DND-41 (cell line): ENCODE measurements at regions not wholly inside any gene's neighbourhood (a gene's known extent, or its start where the extent isn't known, plus 50 kb on each side); places are given as distances from the start of the nearest gene placed in this dataset.
A peak's percentile ranks its signal among the peaks of the same experiment; 100 is the strongest.
"Not testable (repeated sequence)": the region's sequence is repeated elsewhere in the genome, so short reads cannot be mapped to it uniquely, and the experiment has no call there.

Experiments used
- ATAC-seq: fragments of 200-7000 bp; cut with Tn5 transposase; 3 replicates; pipeline ENCODE4 v1.9.1; 2021; ENCODE audit warnings: low read depth; ENCODE audit not compliant: insufficient read depth
- DNase-seq: peaks from one replicate; pipeline ENCODE4 v3.0.0-alpha.2; 2020
- H2AFZ ChIP-seq: 2 replicates; pipeline ENCODE4 v1.6.0; 2012; ENCODE audit warnings: low read depth, low read length
- H3K27ac ChIP-seq: 2 replicates; pipeline ENCODE4 v1.5.1; 2012; ENCODE audit warnings: low read length, inconsistent platforms
- H3K27me3 ChIP-seq: fragments of 200-600 bp; sonication (generic); 2 replicates; pipeline ENCODE4 v1.6.0; 2012; ENCODE audit warnings: low read length, mild to moderate bottlenecking, inconsistent platforms; ENCODE audit not compliant: insufficient read depth, poor library complexity
- H3K36me3 ChIP-seq: 2 replicates; pipeline ENCODE4 v1.5.1; 2012; ENCODE audit warnings: low read length, inconsistent platforms; ENCODE audit not compliant: insufficient read depth
- H3K4me1 ChIP-seq: 2 replicates; pipeline ENCODE4 v1.5.1; 2012; ENCODE audit warnings: mild to moderate bottlenecking, low read length; ENCODE audit not compliant: insufficient read depth
- H3K4me2 ChIP-seq: 2 replicates; pipeline ENCODE4 v1.6.0; 2012; ENCODE audit warnings: mild to moderate bottlenecking, moderate library complexity, low read length, inconsistent platforms; ENCODE audit not compliant: insufficient read depth
- H3K4me3 ChIP-seq, 2 experiments: fragments of 200-600 bp in 1 of 2; shearing (Covaris generic) in 1 of 2; 2 replicates each; pipeline ENCODE4 v1.5.1; 2012 to 2016; ENCODE audit warnings: inconsistent platforms in 2 of 2, low read length in 2 of 2, mild to moderate bottlenecking in 2 of 2, low read depth in 1 of 2, moderate library complexity in 1 of 2
- H3K79me2 ChIP-seq: 2 replicates; pipeline ENCODE4 v1.6.0; 2012; ENCODE audit warnings: low read length, inconsistent platforms; ENCODE audit not compliant: insufficient read depth
- H3K9ac ChIP-seq: 2 replicates; pipeline ENCODE4 v1.6.0; 2012; ENCODE audit warnings: low read depth, mild to moderate bottlenecking, inconsistent platforms, low read length, moderate library complexity
- H3K9me3 ChIP-seq: 2 replicates; pipeline ENCODE4 v1.5.1; 2012; ENCODE audit warnings: low read length, moderate library complexity, mild to moderate bottlenecking, inconsistent platforms; ENCODE audit not compliant: insufficient read depth, severe bottlenecking
- H4K20me1 ChIP-seq: 2 replicates; pipeline ENCODE4 v1.6.0; 2012; ENCODE audit warnings: low read length; ENCODE audit not compliant: insufficient read depth
- CTCF ChIP-seq: IDR thresholded peaks from 2 replicates; pipeline ENCODE4 v1.5.1; 2012; ENCODE audit warnings: borderline replicate concordance, low read length, moderate library complexity, mild to moderate bottlenecking; ENCODE audit not compliant: poor library complexity, severe bottlenecking; ENCODE audit errors: extremely low read depth
- EZH2 ChIP-seq: IDR thresholded peaks from 3 replicates; pipeline ENCODE4 v1.6.1; 2012; ENCODE audit warnings: borderline replicate concordance, low read depth, mild to moderate bottlenecking, moderate library complexity, low read length, inconsistent platforms; ENCODE audit not compliant: severe bottlenecking

- no peak for DNase-seq
Observed at GRCh38 chr4:152181150-152181549, 354.7 kb downstream of the FBXW7 start.

GRCh38 chr4:152180369-152180768, 355.5 kb downstream of the FBXW7 start:
- Histone ChIP-seq H3K36me3 (no peaks in the 10 kb centered on the region), H3K27me3 (no peaks in the 10 kb centered on the region)

More at GRCh38 chr4:152181150-152181549, 354.7 kb downstream of the FBXW7 start:
- Histone ChIP-seq H3K4me3 (no peak overlapping the region), H3K27me3 (no peaks in the 10 kb centered on the region), H3K4me1 (peaks cover 20% of the 10 kb centered on the region), H3K4me2 (no peak overlapping the region), H3K79me2 (no peaks in the 10 kb centered on the region), H4K20me1 (no peaks in the 10 kb centered on the region), H2AFZ (no peak overlapping the region), H3K36me3 (no peaks in the 10 kb centered on the region), H3K9me3 (no peaks in the 10 kb centered on the region), H3K27ac (peak overlapping the region; percentile 30; the same call in 1 of the 2 replicates), H3K9ac (no peak overlapping the region)
- no peak for ATAC-seq
- TF ChIP-seq CTCF (no peak), EZH2 (no peak)

GRCh38 chr4:152177538-152177937, 358.4 kb downstream of the FBXW7 start:
- H2AFZ ChIP-seq, H3K9ac ChIP-seq, H4K20me1 ChIP-seq, ATAC-seq, DNase-seq, H3K4me1 ChIP-seq, H3K79me2 ChIP-seq, H3K27ac ChIP-seq, H3K4me2 ChIP-seq, H3K9me3 ChIP-seq, H3K36me3 ChIP-seq, H3K27me3 ChIP-seq, H3K4me3 ChIP-seq: not testable (repeated sequence)

More at GRCh38 chr4:152180369-152180768, 355.5 kb downstream of the FBXW7 start:
- TF ChIP-seq CTCF (no peak), EZH2 (no peak)
- Histone ChIP-seq H3K4me1 (peaks cover 12% of the 10 kb centered on the region), H3K27ac (no peak overlapping the region), H3K4me2 (no peak overlapping the region), H2AFZ (no peak overlapping the region), H3K9ac (no peak overlapping the region), H3K79me2 (no peaks in the 10 kb centered on the region), H4K20me1 (no peaks in the 10 kb centered on the region), H3K4me3 (no peak overlapping the region), H3K9me3 (no peaks in the 10 kb centered on the region)
- DNase-seq (no peak), ATAC-seq (no peak)

- no peaks in the 10 kb centered on the region for H4K20me1 ChIP-seq
- TF ChIP-seq EZH2 (no peak), CTCF (no peak)
- H3K4me1 ChIP-seq = no peaks in the 10 kb centered on the region
- H3K4me3 ChIP-seq = no peak overlapping the region
- H3K27me3 ChIP-seq = no peaks in the 10 kb centered on the region
- H2AFZ ChIP-seq = no peak overlapping the region
- no peaks in the 10 kb centered on the region for H3K9me3 ChIP-seq
- H3K36me3 ChIP-seq = no peaks in the 10 kb centered on the region
- ATAC-seq (no peak), DNase-seq (no peak)
- no peak overlapping the region for H3K9ac ChIP-seq
- H3K27ac ChIP-seq = no peak overlapping the region
- no peaks in the 10 kb centered on the region for H3K79me2 ChIP-seq
- H3K4me2 ChIP-seq = no peak overlapping the region
Observed at GRCh38 chr4:152176627-152177214, 359.2 kb downstream of the FBXW7 start.
